Stimulated activated CD8-positive, alpha-beta memory T cell treated with anti-CD3 and anti-CD28 coated beads, Interleukin-15, amount 100 ng/mL, for 4 hours (primary cell): ENCODE measurements at regions not wholly inside any gene's neighbourhood (a gene's known extent, or its start where the extent isn't known, plus 50 kb on each side); places are given as distances from the start of the nearest gene placed in this dataset.
"Not testable (repeated sequence)": the region's sequence is repeated elsewhere in the genome, so short reads cannot be mapped to it uniquely, and the experiment has no call there.

Source experiments
- DNase-seq, 2 donors: peaks; one replicate each; pipeline ENCODE4 v3.0.0-alpha.2; 2020; ENCODE audit warnings: low read depth in 2 of 2

DNA sequence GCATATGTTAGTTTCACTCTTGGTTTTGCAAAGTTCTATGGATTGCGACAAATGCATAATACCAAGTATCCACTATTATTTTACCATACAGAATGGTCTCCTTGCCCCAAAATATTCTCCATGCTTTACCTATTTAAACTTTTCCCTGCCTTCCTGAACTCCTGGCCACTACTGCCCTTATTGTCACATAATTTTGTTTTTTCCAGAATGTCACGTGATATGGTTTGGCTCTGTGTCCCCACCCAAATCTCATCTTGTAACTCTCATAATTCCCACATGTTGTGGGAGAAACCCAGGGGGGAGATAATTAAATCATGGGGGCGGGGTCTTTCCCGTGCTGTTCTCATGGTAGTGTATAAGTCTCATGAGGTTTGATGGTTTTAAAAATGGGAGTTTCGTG, 760.0 kb downstream of the METTL4 start:
- no peak for DNase-seq

DNA sequence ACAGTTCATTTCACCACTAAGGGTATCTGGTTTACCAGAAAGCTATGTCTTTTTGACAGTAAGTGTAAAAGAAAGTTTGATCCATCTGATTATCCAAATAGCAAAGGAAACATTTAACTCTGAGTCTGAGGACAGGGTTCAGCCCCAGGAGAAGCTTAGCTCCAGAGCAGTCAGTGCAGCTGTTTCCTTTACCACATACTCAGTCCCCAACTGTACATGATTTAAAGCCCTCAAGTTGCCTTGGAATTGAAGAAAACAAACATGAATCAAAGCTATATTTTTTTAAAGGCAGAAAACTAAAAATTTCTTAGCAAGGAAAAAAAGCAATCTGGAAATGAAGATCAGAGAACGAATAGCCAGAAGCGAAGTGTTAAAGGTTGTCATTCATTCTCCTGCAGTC, 746.0 kb downstream of the METTL4 start:
- DNase-seq = no peak

DNA sequence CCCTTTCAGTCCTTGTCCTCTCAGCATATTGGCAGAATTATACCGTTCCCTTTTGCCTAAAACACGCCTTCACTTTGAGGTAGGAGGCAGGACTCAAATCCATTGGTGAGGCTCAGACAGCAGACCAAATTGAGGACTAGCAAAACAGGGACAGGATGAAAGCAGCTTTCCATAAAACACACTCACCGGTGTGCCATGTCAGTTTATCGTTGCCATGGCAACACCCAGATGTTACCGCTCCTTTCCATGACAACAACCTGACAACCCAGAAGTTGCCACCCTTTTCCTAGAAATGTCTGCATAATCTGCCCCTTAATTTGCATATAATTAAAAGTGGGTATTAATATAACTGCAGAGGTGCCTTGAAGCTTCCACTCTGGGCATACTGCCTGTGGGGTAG, 730.4 kb downstream of the METTL4 start:
- no peak for DNase-seq

DNA sequence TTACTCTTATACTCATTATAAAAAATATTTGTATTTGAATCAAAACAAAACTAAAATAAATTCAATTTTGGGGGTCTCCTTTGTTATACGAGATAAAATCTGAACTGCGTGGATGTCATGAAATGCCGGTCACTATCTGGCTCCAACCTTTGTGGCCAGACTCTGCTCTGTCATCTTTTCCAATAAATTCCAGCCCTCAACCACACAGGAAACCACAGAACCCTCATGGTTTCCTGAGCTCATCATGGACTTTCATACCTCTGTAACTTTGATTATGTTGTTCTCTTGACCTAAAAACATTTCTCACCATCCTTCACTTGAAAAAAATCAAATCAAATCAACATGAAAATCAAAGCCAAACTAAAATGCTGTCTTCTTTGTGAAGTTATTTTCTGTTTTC, 724.7 kb downstream of the METTL4 start:
- DNase-seq = no peak

DNA sequence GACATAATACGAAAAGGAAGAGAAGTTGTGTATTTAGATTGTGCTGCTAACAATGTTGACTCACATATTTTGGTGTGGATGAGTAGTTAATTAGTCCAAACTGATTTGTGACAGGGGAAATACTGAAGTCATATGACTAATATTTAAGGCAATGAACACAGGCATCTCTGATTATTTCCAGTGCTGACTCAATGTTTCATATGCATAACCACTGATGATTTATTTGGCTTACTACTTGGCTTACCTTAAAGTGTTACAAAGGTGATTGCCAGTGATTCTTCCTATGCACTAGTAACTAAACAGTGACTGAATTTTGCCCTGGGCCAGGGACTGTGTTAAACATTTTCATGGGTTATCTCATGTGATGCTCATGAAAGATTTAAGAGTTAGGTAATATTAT, 722.6 kb downstream of the METTL4 start:
- DNase-seq = no peak

DNA sequence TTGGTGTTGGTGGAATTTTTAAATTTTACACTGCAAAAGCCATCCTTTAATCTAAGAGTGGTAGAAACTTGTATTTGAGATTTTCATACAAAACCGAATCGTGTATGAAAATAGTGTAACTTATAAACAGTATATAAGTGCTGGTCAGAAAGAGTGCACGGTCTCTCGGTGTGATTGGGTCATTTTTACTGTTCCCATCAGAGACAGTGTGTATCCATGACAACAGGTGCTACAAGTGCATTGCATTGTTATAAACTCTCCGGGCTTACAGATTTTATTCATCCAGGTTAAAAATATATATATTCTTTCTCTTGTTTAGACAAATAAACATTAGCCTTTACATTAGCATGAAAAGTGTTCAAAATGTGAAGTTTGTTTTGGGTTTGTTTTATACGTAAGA, 721.9 kb downstream of the METTL4 start:
- DNase-seq = no peak

DNA sequence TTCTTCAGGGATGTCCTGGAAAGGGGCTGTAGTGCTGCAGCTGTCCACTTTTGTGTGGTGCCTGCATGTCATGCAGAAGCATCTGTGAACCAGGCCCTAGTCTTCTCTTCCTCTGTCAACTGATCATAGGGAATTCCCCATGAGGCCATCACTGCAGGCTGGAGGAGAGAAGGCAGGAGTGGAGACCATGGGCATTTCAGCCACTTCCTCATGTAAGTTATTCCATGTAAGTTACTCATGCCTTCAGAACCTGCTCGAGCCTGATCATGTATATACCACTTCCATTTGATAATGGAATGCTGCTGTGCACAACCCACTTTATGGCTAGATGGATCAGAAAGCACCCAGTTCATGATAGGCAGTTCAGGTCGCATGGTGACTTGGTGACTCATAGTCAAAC, 714.0 kb downstream of the METTL4 start:
- not testable (repeated sequence) for DNase-seq

DNA sequence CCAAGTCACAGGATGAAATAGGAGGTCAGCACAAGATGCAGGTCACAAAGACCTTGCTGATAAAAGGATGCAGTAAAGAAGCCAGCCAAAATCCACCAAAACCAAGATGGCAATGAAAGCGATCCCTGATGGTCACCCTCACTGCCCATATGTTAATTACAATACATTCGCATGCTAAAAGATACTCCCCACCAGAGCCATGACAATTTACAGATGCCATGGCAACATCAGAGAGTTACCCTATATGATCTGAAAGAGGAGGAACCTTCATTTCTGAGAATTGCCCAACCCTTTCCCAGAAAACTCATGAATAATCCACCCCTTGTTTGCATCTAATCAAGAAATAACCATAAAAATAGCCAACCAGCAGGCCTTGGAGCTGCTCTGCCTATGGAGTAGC, 709.8 kb downstream of the METTL4 start:
- no peak for DNase-seq

DNA sequence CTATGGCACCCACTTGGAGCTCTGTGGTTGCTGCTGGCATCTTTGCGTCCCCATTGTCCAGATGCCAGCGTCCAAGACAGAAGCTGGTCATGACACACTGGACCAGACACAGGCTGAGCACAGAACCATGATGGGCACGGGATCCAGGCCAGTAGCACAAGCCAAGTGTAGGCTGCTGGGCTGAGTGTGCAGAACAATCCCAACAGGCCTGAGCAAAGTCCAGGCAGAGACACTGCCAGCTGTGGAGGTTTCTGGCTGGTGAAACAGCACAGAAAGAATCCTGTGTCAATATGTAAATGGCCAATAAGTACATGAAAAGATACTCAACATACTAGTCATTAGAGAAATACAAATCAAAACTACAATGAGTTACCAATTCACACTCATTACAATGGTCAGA, 705.4 kb downstream of the METTL4 start:
- no peak for DNase-seq

DNA sequence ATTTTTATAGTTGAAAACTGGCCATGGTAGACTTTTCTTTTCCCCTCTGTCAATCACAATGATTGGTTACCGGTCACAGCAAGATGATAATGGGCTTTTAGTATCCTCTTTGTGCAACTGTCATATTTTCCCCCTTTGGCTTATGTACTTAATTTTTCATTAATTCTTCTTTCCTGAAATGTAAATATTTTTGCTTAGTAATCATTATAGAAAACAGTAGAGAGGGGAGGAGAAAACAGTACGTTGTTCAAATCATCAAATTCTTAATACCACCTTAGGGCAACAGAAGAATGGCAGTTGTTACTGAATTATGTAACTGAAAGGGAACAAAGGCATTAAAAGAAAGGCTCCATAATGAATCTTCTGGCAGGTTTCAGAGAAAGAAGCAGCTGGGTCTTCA, 699.0 kb downstream of the METTL4 start:
- no peak for DNase-seq

DNA sequence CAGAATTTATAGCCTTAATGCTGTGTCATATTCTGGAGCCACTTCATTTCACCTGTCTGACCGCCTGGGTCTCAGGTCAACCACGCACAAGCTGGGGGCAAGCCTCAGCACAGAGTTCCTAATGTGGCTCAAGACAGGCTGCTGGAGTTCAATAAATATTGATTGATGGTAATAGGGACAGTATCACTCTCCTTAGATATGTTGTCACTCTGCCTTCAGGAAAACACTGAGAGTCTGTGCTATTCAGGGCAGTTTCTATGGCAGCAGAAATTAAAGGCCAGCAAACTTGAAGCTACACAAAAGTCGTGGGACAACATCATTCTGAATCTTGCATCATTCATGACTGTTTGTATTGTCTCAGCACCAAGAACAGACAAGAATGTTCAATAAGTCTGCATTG, 696.1 kb downstream of the METTL4 start:
- no peak for DNase-seq

DNA sequence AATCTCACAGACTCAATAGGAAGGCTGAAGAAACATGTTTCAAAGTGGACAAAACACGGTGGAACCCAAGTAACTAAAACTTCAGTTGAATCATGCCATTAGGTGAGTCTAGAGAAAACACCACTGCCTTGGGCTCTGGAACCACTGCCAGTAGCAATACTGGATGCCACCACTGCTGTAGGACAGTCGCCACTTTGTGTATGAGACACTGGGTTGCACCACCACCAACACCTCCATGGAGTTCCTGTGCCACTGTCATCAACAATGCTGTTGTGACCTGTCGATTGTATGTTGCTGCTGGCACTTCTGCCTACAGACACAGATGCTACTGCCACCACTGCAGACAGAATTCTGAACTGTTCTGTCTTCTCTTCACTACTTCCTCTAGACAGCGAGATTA, 686.7 kb downstream of the METTL4 start:
- no peak for DNase-seq

DNA sequence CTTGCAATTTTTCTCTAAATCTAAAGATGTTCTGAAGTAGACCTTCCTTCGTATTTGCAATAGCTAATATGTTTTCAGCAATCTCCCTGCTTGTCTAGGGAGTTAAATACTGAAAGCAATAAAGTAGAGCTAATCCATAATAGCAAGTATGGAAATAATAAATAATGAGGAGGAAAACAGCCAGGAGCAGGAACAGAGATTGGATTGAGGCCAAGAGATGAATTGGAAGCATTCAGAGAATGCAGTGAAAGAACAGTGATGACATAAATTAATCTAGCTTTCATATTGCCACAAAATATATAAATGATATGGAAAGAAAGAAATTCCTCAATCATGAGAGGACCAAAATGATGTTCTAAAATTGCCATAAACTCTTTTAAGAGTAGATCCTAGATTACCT, 679.7 kb downstream of the METTL4 start:
- DNase-seq = no peak

DNA sequence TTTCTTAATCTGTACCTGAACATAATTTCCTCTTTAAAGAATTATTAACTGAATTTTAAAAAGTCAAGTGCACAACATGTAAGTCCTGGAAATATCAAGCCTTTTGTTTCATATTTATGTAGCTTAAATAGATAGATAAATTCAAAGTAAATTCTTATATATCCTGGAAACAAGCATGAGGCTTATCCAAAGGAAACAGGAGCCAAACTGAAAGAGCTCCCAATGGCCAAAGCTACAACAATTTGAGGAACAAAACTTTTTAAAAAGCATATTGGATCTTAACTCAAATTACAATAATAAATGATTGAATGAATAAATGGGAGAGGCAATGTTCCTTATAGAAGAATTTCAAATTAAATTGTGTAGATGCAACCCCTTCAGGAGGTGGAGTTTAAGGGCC, 679.1 kb downstream of the METTL4 start:
- no peak for DNase-seq

DNA sequence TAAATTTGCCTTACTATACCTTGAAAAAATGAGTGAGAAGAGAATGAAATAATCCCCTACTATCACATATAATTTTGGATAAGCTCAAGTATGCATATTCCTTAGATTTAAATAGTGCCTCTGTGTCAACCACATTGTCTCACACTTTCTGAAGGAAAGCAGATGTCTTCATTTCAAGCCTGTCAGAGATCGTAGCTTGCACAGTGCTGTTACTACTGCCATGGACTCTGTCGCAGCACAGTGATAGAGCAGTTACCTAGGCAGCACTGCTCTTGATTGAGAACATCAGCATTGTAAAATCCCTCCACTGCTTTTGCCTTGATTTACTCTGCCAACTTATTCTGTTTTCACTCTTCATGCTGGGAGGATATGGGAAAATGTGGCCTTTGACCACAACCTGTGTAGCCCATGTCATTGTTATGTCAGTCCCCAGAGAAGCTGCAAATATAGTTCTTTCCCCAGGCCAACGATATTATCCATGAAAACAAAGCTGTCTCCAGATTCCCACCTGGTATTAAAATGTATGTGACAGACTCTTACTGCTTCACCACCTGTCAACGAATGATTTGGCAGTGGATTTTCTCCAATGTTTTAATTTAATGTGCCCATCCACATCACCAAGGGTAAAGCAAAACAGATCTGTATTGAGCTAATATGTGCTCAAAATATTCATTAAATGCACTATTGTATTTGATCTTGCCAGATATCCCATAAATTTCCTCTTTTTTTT, 675.7 kb downstream of the METTL4 start:
- DNase-seq = no peak

DNA sequence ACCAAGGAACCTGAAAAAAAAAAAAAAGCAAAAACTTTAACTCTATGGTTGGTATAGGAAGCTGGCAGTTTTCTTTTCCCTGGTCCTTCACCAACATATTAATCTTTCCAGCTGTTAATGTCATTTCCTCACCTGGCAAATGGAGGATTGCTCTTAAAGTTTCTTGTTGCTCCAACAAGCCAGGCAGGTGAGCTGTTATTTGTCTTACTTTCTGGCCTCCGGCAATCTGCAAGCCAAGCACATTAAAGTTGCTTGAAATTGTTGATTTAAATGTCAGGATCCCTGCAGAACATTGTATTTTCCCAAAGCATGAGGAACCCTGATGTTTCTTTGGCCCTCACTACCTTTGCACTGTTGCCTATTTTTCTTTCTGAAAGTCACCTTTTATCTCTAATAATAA, 664.9 kb downstream of the METTL4 start:
- DNase-seq = no peak

DNA sequence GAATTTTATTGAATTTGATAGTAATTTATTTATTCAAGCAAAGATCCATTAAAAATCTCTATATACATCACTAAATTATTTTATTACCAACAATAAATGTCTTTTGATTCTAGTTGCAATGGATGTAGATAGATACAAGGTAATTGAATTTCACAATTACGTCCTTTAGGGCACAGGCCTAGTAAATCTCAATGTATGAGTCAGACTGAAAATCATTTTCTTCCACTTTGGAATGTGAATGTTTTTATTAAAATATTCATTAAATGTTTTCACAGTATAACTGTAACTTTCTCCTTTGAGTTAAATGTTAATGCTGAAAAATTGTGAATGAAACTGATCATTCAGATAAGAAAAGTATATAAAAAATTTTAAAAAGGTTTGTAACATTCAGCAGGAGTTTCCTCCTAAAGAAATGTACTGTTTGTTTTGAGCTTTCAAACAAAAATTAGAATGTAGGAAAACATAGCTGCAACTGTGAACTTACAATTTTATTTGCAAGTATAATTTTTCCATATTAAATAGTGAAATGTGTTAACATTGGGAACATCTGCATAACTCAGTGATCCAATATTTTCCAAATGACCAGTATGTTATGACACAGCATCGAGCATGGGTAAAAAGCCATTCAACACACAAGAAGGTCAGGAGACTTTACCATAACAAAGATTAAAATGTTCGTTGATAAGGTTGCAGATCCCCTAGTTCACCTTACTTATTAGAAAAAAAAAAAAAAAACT, 663.7 kb downstream of the METTL4 start:
- no peak for DNase-seq

DNA sequence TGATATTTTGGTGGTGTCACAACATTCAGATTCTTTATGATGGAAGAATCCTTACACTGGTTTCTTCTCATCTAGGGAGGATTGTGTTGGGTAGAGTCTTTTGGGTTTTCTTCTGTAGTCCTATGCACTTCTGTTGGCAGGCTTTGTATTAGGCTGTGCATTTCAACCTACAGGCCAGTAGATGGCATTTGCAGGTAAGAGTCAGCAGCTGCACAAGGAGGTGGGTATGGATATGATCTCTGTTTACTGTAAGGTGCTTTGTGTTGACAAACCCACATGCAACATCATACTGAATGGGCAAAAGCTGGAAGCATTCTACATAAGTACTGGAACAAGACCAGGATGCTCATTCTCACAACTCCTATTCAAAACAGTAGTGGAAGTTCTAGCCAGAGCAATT, 656.8 kb downstream of the METTL4 start:
- DNase-seq = no peak

DNA sequence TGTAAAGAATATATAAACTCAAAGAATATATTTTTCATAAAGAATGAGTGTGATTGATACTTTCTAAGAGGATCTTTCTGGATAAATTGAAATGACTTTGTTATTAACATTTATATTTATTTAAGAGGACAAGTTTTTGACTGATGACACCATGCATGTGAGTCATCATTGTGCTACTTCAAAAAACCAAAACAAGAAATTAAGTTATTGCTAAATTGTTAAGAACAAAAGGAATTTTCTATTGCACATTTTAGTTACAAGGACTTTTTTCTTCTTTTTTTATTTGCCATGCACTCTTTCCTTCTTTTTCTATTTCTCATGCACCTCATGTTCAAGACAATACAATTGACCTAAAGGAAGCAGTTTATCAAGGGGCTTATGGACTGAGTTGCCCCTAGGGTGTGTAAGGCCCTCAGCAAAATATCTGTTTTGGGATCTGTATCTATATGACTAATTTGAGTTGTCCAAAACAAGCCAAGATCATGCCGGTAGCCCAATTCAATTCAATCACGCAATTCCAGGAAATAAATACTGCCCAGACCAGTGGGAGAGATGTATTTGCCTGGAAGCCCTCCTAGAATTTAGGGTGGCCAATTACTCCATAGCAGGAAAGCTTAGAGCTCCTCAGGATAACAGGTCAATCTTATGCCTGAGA, 654.3 kb downstream of the METTL4 start:
- no peak for DNase-seq

DNA sequence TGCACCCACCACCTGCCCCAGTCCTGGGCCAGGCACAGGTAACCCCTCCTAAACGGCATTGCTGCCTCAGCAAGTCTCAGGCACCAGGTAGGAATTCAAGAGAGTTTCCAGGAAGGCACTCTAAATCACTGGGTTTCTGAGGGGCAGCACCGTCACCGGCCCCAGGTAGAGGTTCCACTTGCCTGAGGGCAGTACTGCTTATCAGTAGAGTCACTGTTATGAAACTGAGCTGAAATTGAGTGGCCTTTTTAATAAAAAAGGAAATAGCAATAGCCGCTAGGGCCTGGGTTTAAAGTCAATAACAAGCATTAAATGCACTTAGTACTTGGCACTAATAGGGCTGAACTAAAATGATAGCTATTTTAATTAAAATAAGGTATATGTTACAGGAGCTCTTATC, 653.7 kb downstream of the METTL4 start:
- DNase-seq = no peak

DNA sequence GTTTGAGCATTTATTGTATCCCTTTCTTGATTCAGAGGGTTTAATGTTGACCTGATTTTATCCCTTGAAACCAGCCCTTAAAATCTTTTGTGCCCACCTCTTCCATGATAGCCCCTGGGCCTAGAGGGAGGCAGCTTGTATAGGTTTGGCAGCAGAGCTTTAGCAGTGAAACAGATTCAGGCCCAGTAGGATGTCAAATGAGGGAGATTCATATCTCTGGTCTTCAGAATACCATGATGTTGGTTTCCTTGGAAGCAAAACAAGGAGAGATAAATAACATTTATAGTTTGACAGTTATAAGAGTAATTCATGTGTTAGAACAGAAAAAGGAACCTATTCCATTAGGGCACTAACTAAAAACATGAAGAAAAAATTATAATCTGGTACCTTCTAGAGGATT, 649.2 kb downstream of the METTL4 start:
- DNase-seq = no peak

DNA sequence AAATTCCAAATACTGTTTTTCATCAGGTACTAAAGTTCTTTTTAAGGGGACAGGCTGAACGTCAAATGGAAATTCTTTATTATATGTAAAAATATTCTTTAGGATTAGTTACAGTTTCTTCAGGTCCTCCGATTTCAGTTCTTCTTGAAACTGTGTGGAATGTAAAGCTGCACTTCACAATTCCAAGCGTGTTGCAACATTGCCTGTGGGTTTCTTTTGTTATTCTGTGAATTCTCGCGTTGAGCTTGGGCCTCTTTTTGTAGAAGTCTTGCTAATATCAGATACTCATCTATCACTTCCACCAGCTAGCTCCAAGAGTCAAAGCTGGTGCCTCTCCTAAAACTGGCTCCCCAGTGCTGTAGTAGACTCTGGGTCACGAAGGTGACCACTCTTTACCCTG, 642.6 kb downstream of the METTL4 start:
- DNase-seq = no peak

DNA sequence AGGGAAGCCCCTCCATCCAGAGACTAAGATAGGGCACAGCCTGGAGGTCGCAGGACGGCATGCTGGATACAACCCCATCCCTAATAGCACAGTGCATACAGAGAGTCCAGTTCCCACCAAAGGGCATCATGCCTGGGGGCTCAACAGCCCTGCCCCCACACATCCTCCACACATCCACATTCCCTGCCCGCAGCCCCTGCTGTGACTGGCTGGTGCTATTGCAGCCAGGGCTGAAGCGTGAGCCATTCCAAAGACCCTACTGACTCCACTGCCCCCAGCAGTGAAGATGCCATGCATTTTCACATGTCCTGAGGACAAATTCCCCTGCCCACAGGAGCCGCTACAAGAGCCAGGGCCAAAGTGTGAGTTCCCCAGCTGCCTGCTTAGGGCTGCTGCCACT, 641.6 kb downstream of the METTL4 start:
- DNase-seq = no peak
